SK-N-DZ (cell line): ENCODE measurements at regions not wholly inside any gene's neighbourhood (a gene's known extent, or its start where the extent isn't known, plus 50 kb on each side); places are given as distances from the start of the nearest gene placed in this dataset.

Experiments used
- DNase-seq: peaks from one replicate; pipeline ENCODE4 v3.0.0-alpha.2; 2015; ENCODE audit warnings: low spot score

- DNase-seq: no peak
Measured at GRCh38 chr7:3230908-3231307, 70.1 kb upstream of the SDK1 start.

GRCh38 chr7:3232228-3232627 is 68.8 kb upstream of the SDK1 start:
- no peak for DNase-seq

GRCh38 chr7:3233301-3233700 is 67.8 kb upstream of the SDK1 start:
- DNase-seq: no peak

- no peak for DNase-seq
Measured at GRCh38 chr7:3234051-3234450, 67.0 kb upstream of the SDK1 start.

GRCh38 chr7:3234851-3235250 is 66.2 kb upstream of the SDK1 start:
- no peak for DNase-seq

- no peak for DNase-seq
Measured at GRCh38 chr7:3235322-3235721, 65.7 kb upstream of the SDK1 start.

GRCh38 chr7:3236268-3236667 is 64.8 kb upstream of the SDK1 start:
- DNase-seq: no peak

- DNase-seq: no peak
Measured at GRCh38 chr7:3238525-3239210, 62.4 kb upstream of the SDK1 start.

GRCh38 chr7:3239291-3239691 is 61.8 kb upstream of the SDK1 start:
- DNase-seq: no peak

GRCh38 chr7:3240826-3241430 is 60.1 kb upstream of the SDK1 start:
- no peak for DNase-seq

- DNase-seq: no peak
Measured at GRCh38 chr7:3241686-3242258, 59.3 kb upstream of the SDK1 start.

- no peak for DNase-seq
Measured at GRCh38 chr7:3242398-3242972, 58.6 kb upstream of the SDK1 start.

GRCh38 chr7:3243256-3243655 is 57.8 kb upstream of the SDK1 start:
- DNase-seq: no peak

- DNase-seq: no peak
Measured at GRCh38 chr7:3243680-3244079, 57.4 kb upstream of the SDK1 start.

GRCh38 chr7:3244241-3244814 is 56.7 kb upstream of the SDK1 start:
- peak; percentile 36 for DNase-seq

GRCh38 chr7:3245077-3245476 is 56.0 kb upstream of the SDK1 start:
- DNase-seq: no peak

GRCh38 chr7:3245721-3246120 is 55.3 kb upstream of the SDK1 start:
- no peak for DNase-seq

GRCh38 chr7:3246127-3246526 is 54.9 kb upstream of the SDK1 start:
- DNase-seq: peak; percentile 96

- DNase-seq: no peak
Measured at GRCh38 chr7:3246651-3247050, 54.4 kb upstream of the SDK1 start.

- DNase-seq: no peak
Measured at GRCh38 chr7:3250725-3251124, 50.3 kb upstream of the SDK1 start.
